ENCODE measurements at regions not wholly inside any gene's neighbourhood (a gene's known extent, or its start where the extent isn't known, plus 50 kb on each side); places are given as distances from the start of the nearest gene placed in this dataset.
"Not testable (repeated sequence)": the region's sequence is repeated elsewhere in the genome, so short reads cannot be mapped to it uniquely, and the experiment has no call there.

- DNase-seq (ENCODE audit: low spot score): no peak
These were observed 78.5 kb upstream of the LYZL1 start for GRCh38 chr10:29210266-29210868.

GRCh38 chr10:29212597-29212996 lies 76.3 kb upstream of the LYZL1 start:
- DNase-seq (ENCODE audit: low spot score): no peak

- DNase-seq (ENCODE audit: low spot score): no peak
These were observed 74.3 kb upstream of the LYZL1 start for GRCh38 chr10:29214551-29214950.

- DNase-seq (ENCODE audit: low spot score): no peak
These were observed 71.6 kb upstream of the LYZL1 start for GRCh38 chr10:29217292-29217738.

GRCh38 chr10:29223326-29223725 lies 65.5 kb upstream of the LYZL1 start:
- DNase-seq (ENCODE audit: low spot score): no peak

- no peak for DNase-seq (ENCODE audit: low spot score)
These were observed 64.2 kb upstream of the LYZL1 start for GRCh38 chr10:29224631-29225030.

GRCh38 chr10:29227201-29227600 lies 61.7 kb upstream of the LYZL1 start:
- DNase-seq (ENCODE audit: low spot score): no peak

GRCh38 chr10:29228562-29228961 lies 60.3 kb upstream of the LYZL1 start:
- DNase-seq (ENCODE audit: low spot score): no peak

- no peak for DNase-seq (ENCODE audit: low spot score)
These were observed 59.6 kb upstream of the LYZL1 start for GRCh38 chr10:29229258-29229705.

- DNase-seq (ENCODE audit: low spot score): not testable (repeated sequence)
These were observed 52.0 kb upstream of the LYZL1 start for GRCh38 chr10:29236910-29237309.

- no peak for DNase-seq (ENCODE audit: low spot score)
These were observed 51.1 kb upstream of the LYZL1 start for GRCh38 chr10:29237786-29238185.

- DNase-seq (ENCODE audit: low spot score): no peak
These were observed 50.2 kb upstream of the LYZL1 start for GRCh38 chr10:29238523-29239135.
